ENCODE measurements at regions not wholly inside any gene's neighbourhood (a gene's known extent, or its start where the extent isn't known, plus 50 kb on each side); places are given as distances from the start of the nearest gene placed in this dataset.

- no peak for DNase-seq (ENCODE audit: extremely low read depth in 1 of 2, low read depth in 1 of 2)
These were observed 712.1 kb upstream of the MMS22L start for GRCh38 chr6:97995158-97995557.

GRCh38 chr6:98002678-98003077 is 719.7 kb upstream of the MMS22L start:
- no peak for DNase-seq (ENCODE audit: extremely low read depth in 1 of 2, low read depth in 1 of 2)

- no peak for DNase-seq (ENCODE audit: extremely low read depth in 1 of 2, low read depth in 1 of 2)
These were observed 731.6 kb upstream of the MMS22L start for GRCh38 chr6:98014442-98015201.

- DNase-seq (ENCODE audit: extremely low read depth in 1 of 2, low read depth in 1 of 2): no peak
These were observed 733.5 kb upstream of the MMS22L start for GRCh38 chr6:98016565-98016964.

GRCh38 chr6:98020222-98020621 is 737.2 kb upstream of the MMS22L start:
- DNase-seq (ENCODE audit: extremely low read depth in 1 of 2, low read depth in 1 of 2): no peak

- DNase-seq (ENCODE audit: extremely low read depth in 1 of 2, low read depth in 1 of 2): no peak
These were observed 741.3 kb upstream of the MMS22L start for GRCh38 chr6:98024359-98024758.

GRCh38 chr6:98027898-98028297 is 744.9 kb upstream of the MMS22L start:
- DNase-seq (ENCODE audit: extremely low read depth in 1 of 2, low read depth in 1 of 2): no peak

- DNase-seq (ENCODE audit: extremely low read depth in 1 of 2, low read depth in 1 of 2): no peak
These were observed 750.6 kb upstream of the MMS22L start for GRCh38 chr6:98033617-98034016.

- DNase-seq (ENCODE audit: extremely low read depth in 1 of 2, low read depth in 1 of 2): no peak
These were observed 753.4 kb upstream of the MMS22L start for GRCh38 chr6:98036344-98036923.

GRCh38 chr6:98037571-98037970 is 754.6 kb upstream of the MMS22L start:
- DNase-seq (ENCODE audit: extremely low read depth in 1 of 2, low read depth in 1 of 2): no peak

GRCh38 chr6:98039443-98039842 is 756.4 kb upstream of the MMS22L start:
- DNase-seq (ENCODE audit: extremely low read depth in 1 of 2, low read depth in 1 of 2): no peak

- DNase-seq (ENCODE audit: extremely low read depth in 1 of 2, low read depth in 1 of 2): no peak
These were observed 757.0 kb upstream of the MMS22L start for GRCh38 chr6:98039904-98040607.

- DNase-seq (ENCODE audit: extremely low read depth in 1 of 2, low read depth in 1 of 2): no peak
These were observed 758.0 kb upstream of the MMS22L start for GRCh38 chr6:98041056-98041455.

GRCh38 chr6:98041921-98042320 is 758.9 kb upstream of the MMS22L start:
- DNase-seq (ENCODE audit: extremely low read depth in 1 of 2, low read depth in 1 of 2): no peak

- no peak for DNase-seq (ENCODE audit: extremely low read depth in 1 of 2, low read depth in 1 of 2)
These were observed 761.1 kb upstream of the MMS22L start for GRCh38 chr6:98044151-98044561.

GRCh38 chr6:98044791-98045470 is 761.9 kb upstream of the MMS22L start:
- no peak for DNase-seq (ENCODE audit: extremely low read depth in 1 of 2, low read depth in 1 of 2)

- DNase-seq (ENCODE audit: extremely low read depth in 1 of 2, low read depth in 1 of 2): no peak
These were observed 764.1 kb upstream of the MMS22L start for GRCh38 chr6:98047164-98047563.

GRCh38 chr6:98047871-98048270 is 764.9 kb upstream of the MMS22L start:
- DNase-seq (ENCODE audit: extremely low read depth in 1 of 2, low read depth in 1 of 2): no peak

- no peak for DNase-seq (ENCODE audit: extremely low read depth in 1 of 2, low read depth in 1 of 2)
These were observed 771.4 kb upstream of the MMS22L start for GRCh38 chr6:98054453-98054852.

GRCh38 chr6:98056955-98057354 is 773.9 kb upstream of the MMS22L start:
- DNase-seq (ENCODE audit: extremely low read depth in 1 of 2, low read depth in 1 of 2): no peak

GRCh38 chr6:98067375-98067774 is 767.0 kb upstream of the POU3F2 start:
- DNase-seq (ENCODE audit: extremely low read depth in 1 of 2, low read depth in 1 of 2): no peak
